ENCODE measurements at regions not wholly inside any gene's neighbourhood (a gene's known extent, or its start where the extent isn't known, plus 50 kb on each side); places are given as distances from the start of the nearest gene placed in this dataset.
"Not testable (repeated sequence)": the region's sequence is repeated elsewhere in the genome, so short reads cannot be mapped to it uniquely, and the experiment has no call there.

GRCh38 chr20:56744325-56744821 lies 115.3 kb downstream of the TFAP2C start:
- TF ChIP-seq CTCF, POLR2A (IDR thresholded peaks at IDR 0.05): not testable (repeated sequence)
